ENCODE measurements at regions not wholly inside any gene's neighbourhood (a gene's known extent, or its start where the extent isn't known, plus 50 kb on each side); places are given as distances from the start of the nearest gene placed in this dataset.

DNA sequence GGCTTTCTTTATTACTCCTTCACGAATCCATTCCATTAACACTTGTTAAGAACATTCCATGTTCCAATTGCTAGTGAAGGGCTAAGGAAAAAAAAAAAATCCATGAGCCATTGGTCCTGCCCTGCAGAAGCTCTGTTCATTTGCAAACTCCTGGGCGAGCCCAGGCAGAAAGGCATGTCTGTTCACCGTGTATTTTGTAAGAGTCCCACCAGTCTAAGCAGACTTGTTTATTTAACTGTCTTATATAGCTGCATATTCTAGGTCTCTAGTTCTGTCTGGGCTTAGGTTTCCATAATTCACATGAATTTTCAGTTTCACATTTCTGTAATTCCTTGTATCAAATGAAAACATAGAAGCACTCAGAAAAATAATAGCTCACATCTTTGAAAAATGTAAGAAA is 97.4 kb upstream of the POU2AF2 start:
- TF ChIP-seq SUZ12 (IDR thresholded peaks at IDR 0.05; ENCODE audit: extremely low read depth, insufficient read depth, insufficient read length) (no peak), ZNF274 (IDR thresholded peaks at IDR 0.05; ENCODE audit: low read depth, low read length) (no peak)
- Histone ChIP-seq H3K27me3 (ENCODE audit: insufficient read depth, insufficient read length) (no peaks in the 10 kb centered on the region), H3K4me1 (ENCODE audit: insufficient read depth, insufficient read length) (no peaks in the 10 kb centered on the region), H3K9ac (ENCODE audit: insufficient read length, low read depth) (no peak overlapping the region), H3K36me3 (ENCODE audit: insufficient read depth, insufficient read length, low read length) (no peaks in the 10 kb centered on the region), H3K9me3 (ENCODE audit: insufficient read depth, low read length) (no peaks in the 10 kb centered on the region), H3K4me3 (ENCODE audit: insufficient read length, low read depth) (no peak overlapping the region)
- DNase-seq (ENCODE audit: low read depth, low spot score) = no peak

DNA sequence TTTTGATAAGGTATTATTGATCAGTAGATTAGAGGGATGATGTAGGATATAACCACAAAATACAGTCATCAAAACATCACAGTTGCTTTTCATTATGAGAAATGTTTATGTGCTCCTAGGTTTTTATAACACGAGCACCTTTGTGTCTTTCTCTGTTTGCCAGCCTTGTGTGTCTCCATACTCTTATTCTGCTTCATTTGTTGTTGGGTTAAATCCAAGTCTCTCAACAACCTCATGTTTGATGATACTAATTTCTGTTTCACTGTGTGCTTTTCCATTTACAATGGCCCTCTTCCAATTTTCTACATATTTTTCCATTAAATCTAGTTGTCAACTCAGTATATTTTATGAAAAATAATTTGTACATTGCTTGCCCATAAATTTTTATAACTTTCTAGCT is 107.7 kb upstream of the POU2AF2 start:
- Histone ChIP-seq H3K9ac (ENCODE audit: insufficient read length, low read depth) (no peak overlapping the region), H3K36me3 (ENCODE audit: insufficient read depth, insufficient read length, low read length) (no peaks in the 10 kb centered on the region), H3K9me3 (ENCODE audit: insufficient read depth, low read length) (no peaks in the 10 kb centered on the region), H3K4me1 (ENCODE audit: insufficient read depth, insufficient read length) (no peaks in the 10 kb centered on the region), H3K4me3 (ENCODE audit: insufficient read length, low read depth) (no peak overlapping the region), H3K27me3 (ENCODE audit: insufficient read depth, insufficient read length) (no peaks in the 10 kb centered on the region)
- TF ChIP-seq SUZ12 (IDR thresholded peaks at IDR 0.05; ENCODE audit: extremely low read depth, insufficient read depth, insufficient read length) = no peak
- no peak for DNase-seq (ENCODE audit: low read depth, low spot score)

DNA sequence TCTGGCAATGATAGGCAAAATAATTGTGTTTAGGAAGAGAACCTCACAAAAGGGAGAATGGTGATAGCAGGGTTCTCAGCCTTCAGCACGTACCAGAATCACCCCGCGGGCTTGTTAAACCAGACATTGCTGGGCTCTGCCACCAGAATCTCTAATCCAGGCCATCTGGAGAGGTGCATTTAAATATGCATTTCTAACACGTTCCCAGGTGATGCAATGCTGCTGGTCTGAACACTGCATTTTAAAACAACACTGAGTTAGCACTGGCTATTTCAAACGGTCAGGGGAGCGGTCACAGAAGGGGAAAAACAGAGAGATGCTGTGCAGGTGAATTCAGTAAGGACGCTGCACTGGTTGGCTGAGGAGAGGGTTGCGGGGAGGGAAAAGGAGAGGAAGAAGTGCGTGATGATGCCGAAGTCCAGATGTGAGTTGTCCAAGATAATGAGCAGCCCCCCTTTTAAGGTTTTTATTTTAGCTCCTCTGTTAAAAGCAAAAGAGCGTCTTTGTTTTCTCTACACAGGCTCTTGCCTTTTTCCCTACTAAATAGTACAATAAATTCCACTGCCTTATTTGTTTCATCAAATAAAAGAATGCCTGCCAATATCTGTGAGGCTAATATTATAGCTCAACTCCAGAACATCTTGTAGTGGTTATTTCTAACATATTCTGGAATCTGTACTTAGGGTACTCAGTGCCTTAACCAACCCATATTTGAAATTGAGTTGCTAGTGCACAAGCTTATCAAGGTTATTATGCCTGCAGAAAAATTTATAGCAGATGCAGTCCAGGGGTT is 109.6 kb upstream of the POU2AF2 start:
- H3K4me3 ChIP-seq (ENCODE audit: insufficient read length, low read depth) = no peak overlapping the region
- no peak overlapping the region for H3K9ac ChIP-seq (ENCODE audit: insufficient read length, low read depth)
- H3K27me3 ChIP-seq (ENCODE audit: insufficient read depth, insufficient read length) = no peaks in the 10 kb centered on the region
- DNase-seq (ENCODE audit: low read depth, low spot score) = no peak
- H3K36me3 ChIP-seq (ENCODE audit: insufficient read depth, insufficient read length, low read length) = no peaks in the 10 kb centered on the region
- no peak for TF ChIP-seq SUZ12 (IDR thresholded peaks at IDR 0.05; ENCODE audit: extremely low read depth, insufficient read depth, insufficient read length)
- no peak for TF ChIP-seq YY1 (IDR thresholded peaks at IDR 0.05; ENCODE audit: insufficient read depth, insufficient read length)
- no peak for TF ChIP-seq ZNF274 (IDR thresholded peaks at IDR 0.05; ENCODE audit: low read depth, low read length)
- H3K9me3 ChIP-seq (ENCODE audit: insufficient read depth, low read length) = no peaks in the 10 kb centered on the region
- no peaks in the 10 kb centered on the region for H3K4me1 ChIP-seq (ENCODE audit: insufficient read depth, insufficient read length)

DNA sequence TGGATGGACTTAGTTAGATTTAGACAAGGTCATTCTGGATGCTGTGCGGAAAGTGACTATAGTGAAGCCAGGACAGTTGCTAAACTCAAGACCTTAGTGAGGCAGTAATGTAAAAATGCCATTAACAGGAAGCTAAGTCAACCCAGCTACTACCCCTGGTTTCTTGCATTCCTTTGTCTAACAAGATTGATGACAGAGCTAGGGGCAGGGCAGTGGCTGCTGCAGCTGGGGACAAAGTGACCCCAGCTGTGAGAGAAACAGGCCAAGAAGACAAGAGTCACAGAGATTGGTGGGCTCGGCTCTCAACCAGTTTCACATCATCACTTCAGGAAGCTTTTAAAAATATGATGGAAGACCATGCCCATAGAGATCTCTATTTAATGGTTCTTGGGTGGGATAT is 110.4 kb upstream of the POU2AF2 start:
- no peak for DNase-seq (ENCODE audit: low read depth, low spot score)
- no peaks in the 10 kb centered on the region for H3K9me3 ChIP-seq (ENCODE audit: insufficient read depth, low read length)
- H3K27me3 ChIP-seq (ENCODE audit: insufficient read depth, insufficient read length) = no peaks in the 10 kb centered on the region
- no peak overlapping the region for H3K9ac ChIP-seq (ENCODE audit: insufficient read length, low read depth)
- no peak for TF ChIP-seq SUZ12 (IDR thresholded peaks at IDR 0.05; ENCODE audit: extremely low read depth, insufficient read depth, insufficient read length)
- TF ChIP-seq YY1 (IDR thresholded peaks at IDR 0.05; ENCODE audit: insufficient read depth, insufficient read length) = no peak
- no peak for TF ChIP-seq ZNF274 (IDR thresholded peaks at IDR 0.05; ENCODE audit: low read depth, low read length)
- H3K4me1 ChIP-seq (ENCODE audit: insufficient read depth, insufficient read length) = no peaks in the 10 kb centered on the region
- H3K36me3 ChIP-seq (ENCODE audit: insufficient read depth, insufficient read length, low read length) = no peaks in the 10 kb centered on the region
- no peak overlapping the region for H3K4me3 ChIP-seq (ENCODE audit: insufficient read length, low read depth)

DNA sequence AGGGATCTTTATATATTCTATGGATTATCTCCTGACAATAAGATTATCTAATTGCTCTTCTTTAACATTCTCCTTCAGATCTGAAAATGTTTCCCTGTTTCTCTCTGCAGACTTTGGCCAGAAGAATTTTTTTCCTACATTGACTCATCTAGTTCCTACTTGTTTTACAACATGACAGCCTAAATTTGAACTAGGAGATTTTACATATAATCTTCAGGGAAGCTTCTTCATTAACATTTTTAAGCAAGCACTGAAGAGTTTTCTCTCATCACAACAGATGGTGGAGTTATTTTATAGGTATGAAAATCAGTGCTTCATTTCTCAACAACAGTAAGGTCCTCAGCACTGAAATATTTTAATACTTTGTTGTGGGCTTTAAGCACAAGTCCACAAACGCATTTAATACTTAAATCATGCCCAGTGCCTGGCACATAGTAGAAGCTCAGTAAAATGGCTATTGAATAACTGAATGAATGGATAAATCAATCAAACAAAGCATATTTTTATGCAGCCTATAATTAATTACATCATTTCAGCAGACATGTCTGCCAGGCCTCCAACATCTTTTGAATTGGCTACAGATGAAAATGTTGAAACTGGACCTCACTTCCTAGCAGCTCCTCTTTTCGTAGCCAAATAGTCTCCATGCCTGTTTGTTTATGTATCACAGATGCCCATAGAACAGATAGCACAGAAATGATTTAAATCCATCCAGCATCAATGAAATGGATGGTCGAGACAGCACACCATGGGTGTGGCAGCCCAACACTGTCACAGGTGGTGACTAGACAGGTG is 117.3 kb upstream of the POU2AF2 start:
- Histone ChIP-seq H3K36me3 (ENCODE audit: insufficient read depth, insufficient read length, low read length) (no peaks in the 10 kb centered on the region), H3K27me3 (ENCODE audit: insufficient read depth, insufficient read length) (no peaks in the 10 kb centered on the region), H3K4me3 (ENCODE audit: insufficient read length, low read depth) (no peak overlapping the region), H3K9ac (ENCODE audit: insufficient read length, low read depth) (no peak overlapping the region), H3K9me3 (ENCODE audit: insufficient read depth, low read length) (no peaks in the 10 kb centered on the region), H3K4me1 (ENCODE audit: insufficient read depth, insufficient read length) (no peaks in the 10 kb centered on the region)
- TF ChIP-seq YY1 (IDR thresholded peaks at IDR 0.05; ENCODE audit: insufficient read depth, insufficient read length) (no peak), ZNF274 (IDR thresholded peaks at IDR 0.05; ENCODE audit: low read depth, low read length) (no peak), SUZ12 (IDR thresholded peaks at IDR 0.05; ENCODE audit: extremely low read depth, insufficient read depth, insufficient read length) (no peak)
- DNase-seq (ENCODE audit: low read depth, low spot score) = no peak

DNA sequence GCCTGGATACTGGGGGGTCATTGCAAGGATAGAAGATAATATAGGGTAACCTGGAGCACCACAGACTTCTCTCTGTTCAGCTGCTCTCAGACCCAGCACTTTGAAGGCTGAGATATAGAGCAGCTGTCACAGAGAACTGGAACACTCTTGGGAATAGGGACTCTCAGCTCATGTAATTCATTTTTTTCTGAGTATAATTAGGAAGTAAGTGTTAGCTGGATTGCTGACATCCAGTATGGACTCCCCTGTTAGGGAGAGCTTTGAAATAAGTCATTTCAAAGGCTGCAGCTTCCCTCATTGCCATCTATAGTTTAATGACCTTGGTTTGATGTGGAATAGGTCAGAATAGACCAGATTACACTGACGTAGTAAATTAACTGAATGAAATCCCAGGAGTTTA is 120.8 kb upstream of the POU2AF2 start:
- H3K27me3 ChIP-seq (ENCODE audit: insufficient read depth, insufficient read length) = no peaks in the 10 kb centered on the region
- H3K4me3 ChIP-seq (ENCODE audit: insufficient read length, low read depth) = no peak overlapping the region
- H3K9me3 ChIP-seq (ENCODE audit: insufficient read depth, low read length) = no peaks in the 10 kb centered on the region
- DNase-seq (ENCODE audit: low read depth, low spot score) = no peak
- TF ChIP-seq YY1 (IDR thresholded peaks at IDR 0.05; ENCODE audit: insufficient read depth, insufficient read length) (no peak), ZNF274 (IDR thresholded peaks at IDR 0.05; ENCODE audit: low read depth, low read length) (no peak), SUZ12 (IDR thresholded peaks at IDR 0.05; ENCODE audit: extremely low read depth, insufficient read depth, insufficient read length) (no peak)
- no peaks in the 10 kb centered on the region for H3K4me1 ChIP-seq (ENCODE audit: insufficient read depth, insufficient read length)
- H3K9ac ChIP-seq (ENCODE audit: insufficient read length, low read depth) = no peak overlapping the region
- no peaks in the 10 kb centered on the region for H3K36me3 ChIP-seq (ENCODE audit: insufficient read depth, insufficient read length, low read length)
